Right lobe of liver (tissue), 6 donors: ENCODE measurements at regions not wholly inside any gene's neighbourhood (a gene's known extent, or its start where the extent isn't known, plus 50 kb on each side); places are given as distances from the start of the nearest gene placed in this dataset.

Source experiments
- ATAC-seq, 4 donors: fragments of 200-7000 bp; cut with Tn5 transposase; one replicate each; pipeline ENCODE4 v1.9.1; 2020; ENCODE audit warnings: mild to moderate bottlenecking in 4 of 4, moderate library complexity in 4 of 4
- DNase-seq, 3 donors: peaks; one replicate each; pipeline ENCODE4 v3.0.0-alpha.2; 2020
- H3K27ac ChIP-seq, 3 donors: fragments of 200-600 bp; one replicate each; pipeline ENCODE4 v1.8.0; 2022
- H3K27me3 ChIP-seq, 2 donors: fragments of 200-600 bp; one replicate each; pipeline ENCODE4 v1.8.0; 2022
- H3K36me3 ChIP-seq, 4 donors: fragments of 200-600 bp; sonication (generic) in 1 of 4; one replicate each; pipeline versions ENCODE4 v1.5.1 to v1.8.0; 2017 to 2022; ENCODE audit warnings: control low read depth in 1 of 4
- H3K4me1 ChIP-seq, 4 donors: fragments of 200-600 bp; sonication (generic) in 1 of 4; one replicate each; pipeline versions ENCODE4 v1.5.1 to v1.8.0; 2017 to 2022; ENCODE audit warnings: control low read depth in 1 of 4
- H3K4me3 ChIP-seq, 3 donors: fragments of 200-600 bp; one replicate each; pipeline ENCODE4 v1.8.0; 2022
- H3K9me3 ChIP-seq, 4 donors: fragments of 200-600 bp; sonication (generic) in 1 of 4; one replicate each; pipeline versions ENCODE4 v1.5.1 to v1.8.0; 2017 to 2022; ENCODE audit warnings: control low read depth in 1 of 4
- CTCF ChIP-seq, 4 donors: fragments of 200-600 bp in 3 of 4; fragments of 450-650 bp in 1 of 4; IDR thresholded peaks; one replicate each; pipeline versions ENCODE4 v1.5.1 to v1.8.0; 2016 to 2022; ENCODE audit warnings: antibody characterized with exemption in 4 of 4, mild to moderate bottlenecking in 2 of 4
- POLR2A ChIP-seq: fragments of 450-650 bp; IDR thresholded peaks from one replicate; pipeline ENCODE4 v1.6.1; 2017; ENCODE audit warnings: antibody characterized with exemption, mild to moderate bottlenecking
- WGBS: methylation state at CpG from one replicate; pipeline ENCODE4 v1.1.6; 2018; ENCODE audit warnings: low coverage, low lambda C conversion rate; ENCODE audit not compliant: insufficient coverage; ENCODE audit errors: missing lambda C conversion rate; 5-methylcytosine and 5-hydroxymethylcytosine counted together
- intact Hi-C, 2 donors: fragments of 100-400 bp; cut with DNase I; formaldehyde crosslinking; loops; one replicate each; pipeline versions ENCODE4 v1.11.2 to v1.14.1; 2022
- donor health status: DM: no; HTN: yes; CAD: no.
- donor health status: DM: no; HTN: no; CAD: no.
- donor health status: DM: no; HTN: no; CAD: no.
- donor health status: DM: no; HTN: yes; CAD: no.
- donor health status: DM: no; HTN: yes; CAD: no.

DNA sequence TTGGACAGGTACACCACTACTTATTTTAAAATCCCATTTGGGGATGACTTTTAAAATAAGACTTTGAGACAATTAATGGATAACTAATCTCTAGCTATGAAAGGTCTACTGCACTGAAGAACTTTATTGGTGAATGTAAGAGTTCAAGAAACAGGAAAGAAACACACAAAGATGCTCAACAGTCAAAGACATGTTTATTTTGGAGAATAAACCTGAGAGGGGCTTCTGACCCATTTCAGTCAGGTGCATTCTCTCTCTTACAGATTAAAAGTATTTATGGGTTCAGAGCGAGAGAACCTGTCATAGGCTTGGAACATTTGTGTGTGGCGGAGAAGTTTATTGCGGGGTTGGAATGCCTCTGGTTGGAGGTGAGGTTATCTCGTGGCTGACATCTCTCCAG is 94.3 kb upstream of the USP29 start:
- DNase-seq (no peak), ATAC-seq (no peak)
- intact Hi-C loops: no loop called here
- no peaks in the 10 kb centered on the region for H3K36me3 ChIP-seq
- no peaks in the 10 kb centered on the region for H3K4me1 ChIP-seq
- H3K4me3 ChIP-seq: no peak overlapping the region
- no peaks in the 10 kb centered on the region for H3K9me3 ChIP-seq
- 74% methylated on average over 3 of the region's 4 CpGs for WGBS
- H3K27ac ChIP-seq: no peak overlapping the region
- TF ChIP-seq POLR2A (no peak), CTCF (IDR thresholded peaks at IDR 0.05) (no peak)
- H3K27me3 ChIP-seq: no peaks in the 10 kb centered on the region

- intact Hi-C loops: no loop called here
- no peak overlapping the region for H3K27ac ChIP-seq
- no peak for TF ChIP-seq POLR2A
- TF ChIP-seq CTCF (IDR thresholded peaks at IDR 0.05): no peak
- H3K27me3 ChIP-seq: no peaks in the 10 kb centered on the region
- 84% methylated on average over 3 of the region's 3 CpGs for WGBS
- ATAC-seq: no peak
- no peak for DNase-seq
- H3K4me3 ChIP-seq: no peak overlapping the region
- H3K36me3 ChIP-seq: no peaks in the 10 kb centered on the region
- H3K4me1 ChIP-seq: no peaks in the 10 kb centered on the region
- no peaks in the 10 kb centered on the region for H3K9me3 ChIP-seq
Measured at GRCh38 chr19:57026476-57026875, 93.3 kb upstream of the USP29 start.

DNA sequence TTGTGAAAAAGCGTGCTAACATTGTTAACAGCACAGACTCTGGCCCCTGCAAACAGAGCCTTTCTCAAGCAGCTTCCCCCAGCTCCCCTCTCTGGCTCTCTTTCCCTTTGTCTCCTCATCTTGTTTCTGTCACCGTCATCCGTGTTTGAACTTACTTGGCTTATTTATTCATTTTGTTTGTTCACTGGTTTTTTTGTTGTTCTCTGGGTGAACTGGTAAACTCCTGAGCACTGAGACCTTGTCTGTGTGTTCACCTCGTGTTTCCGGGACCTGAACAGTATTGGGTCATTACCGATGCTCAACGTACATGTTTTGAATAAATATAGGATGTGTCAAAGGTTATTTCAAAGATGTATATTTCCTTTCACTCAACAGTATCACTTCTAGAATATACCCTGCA is 92.4 kb upstream of the USP29 start:
- H3K27me3 ChIP-seq: no peaks in the 10 kb centered on the region
- no peak for ATAC-seq
- H3K4me1 ChIP-seq: no peaks in the 10 kb centered on the region
- TF ChIP-seq POLR2A: no peak
- no peak for TF ChIP-seq CTCF (IDR thresholded peaks at IDR 0.05)
- no peak for DNase-seq
- H3K36me3 ChIP-seq: no peaks in the 10 kb centered on the region
- H3K9me3 ChIP-seq: no peaks in the 10 kb centered on the region
- intact Hi-C loops: no loop called here
- H3K27ac ChIP-seq: no peak overlapping the region
- no peak overlapping the region for H3K4me3 ChIP-seq
- WGBS: 33% methylated on average over 7 of the region's 7 CpGs

GRCh38 chr19:57028804-57029525 is 90.8 kb upstream of the USP29 start:
- TF ChIP-seq CTCF (IDR thresholded peaks at IDR 0.05) (no peak), POLR2A (no peak)
- no peaks in the 10 kb centered on the region for H3K4me1 ChIP-seq
- no peaks in the 10 kb centered on the region for H3K27me3 ChIP-seq
- DNase-seq: no peak
- no peak overlapping the region for H3K27ac ChIP-seq
- no peak for ATAC-seq
- H3K4me3 ChIP-seq: no peak overlapping the region
- WGBS: 23% methylated on average over 2 of the region's 2 CpGs
- intact Hi-C loops: no loop called here
- no peaks in the 10 kb centered on the region for H3K36me3 ChIP-seq
- H3K9me3 ChIP-seq: no peaks in the 10 kb centered on the region

DNA sequence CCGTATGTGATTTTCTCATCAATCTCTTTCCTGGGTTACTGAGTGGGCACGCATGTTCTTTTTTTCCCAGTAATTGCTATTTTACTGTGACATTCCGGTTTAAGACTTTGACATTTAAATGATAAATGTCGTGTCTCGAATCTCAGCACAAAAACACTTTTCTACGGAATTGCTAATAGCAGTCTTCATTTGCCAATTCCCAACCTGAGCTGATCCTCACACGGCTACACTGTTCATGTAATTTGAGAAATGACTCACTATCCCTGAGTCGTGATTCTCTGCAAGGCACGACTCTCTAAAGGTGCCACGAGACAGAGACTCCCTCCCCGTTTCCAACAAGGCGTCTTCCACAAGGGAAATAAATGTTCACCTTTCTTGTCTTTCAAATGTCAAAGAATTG is 88.7 kb upstream of the USP29 start:
- no peak overlapping the region for H3K27ac ChIP-seq
- no peak overlapping the region for H3K4me3 ChIP-seq
- H3K4me1 ChIP-seq: no peaks in the 10 kb centered on the region
- H3K9me3 ChIP-seq: no peaks in the 10 kb centered on the region
- no peaks in the 10 kb centered on the region for H3K36me3 ChIP-seq
- 66% methylated on average over 9 of the region's 12 CpGs for WGBS
- DNase-seq (no peak), ATAC-seq (no peak)
- intact Hi-C loops: no loop called here
- no peak for TF ChIP-seq CTCF (IDR thresholded peaks at IDR 0.05)
- no peak for TF ChIP-seq POLR2A
- no peaks in the 10 kb centered on the region for H3K27me3 ChIP-seq
